ENCODE measurements at regions not wholly inside any gene's neighbourhood (a gene's known extent, or its start where the extent isn't known, plus 50 kb on each side); places are given as distances from the start of the nearest gene placed in this dataset.

DNA sequence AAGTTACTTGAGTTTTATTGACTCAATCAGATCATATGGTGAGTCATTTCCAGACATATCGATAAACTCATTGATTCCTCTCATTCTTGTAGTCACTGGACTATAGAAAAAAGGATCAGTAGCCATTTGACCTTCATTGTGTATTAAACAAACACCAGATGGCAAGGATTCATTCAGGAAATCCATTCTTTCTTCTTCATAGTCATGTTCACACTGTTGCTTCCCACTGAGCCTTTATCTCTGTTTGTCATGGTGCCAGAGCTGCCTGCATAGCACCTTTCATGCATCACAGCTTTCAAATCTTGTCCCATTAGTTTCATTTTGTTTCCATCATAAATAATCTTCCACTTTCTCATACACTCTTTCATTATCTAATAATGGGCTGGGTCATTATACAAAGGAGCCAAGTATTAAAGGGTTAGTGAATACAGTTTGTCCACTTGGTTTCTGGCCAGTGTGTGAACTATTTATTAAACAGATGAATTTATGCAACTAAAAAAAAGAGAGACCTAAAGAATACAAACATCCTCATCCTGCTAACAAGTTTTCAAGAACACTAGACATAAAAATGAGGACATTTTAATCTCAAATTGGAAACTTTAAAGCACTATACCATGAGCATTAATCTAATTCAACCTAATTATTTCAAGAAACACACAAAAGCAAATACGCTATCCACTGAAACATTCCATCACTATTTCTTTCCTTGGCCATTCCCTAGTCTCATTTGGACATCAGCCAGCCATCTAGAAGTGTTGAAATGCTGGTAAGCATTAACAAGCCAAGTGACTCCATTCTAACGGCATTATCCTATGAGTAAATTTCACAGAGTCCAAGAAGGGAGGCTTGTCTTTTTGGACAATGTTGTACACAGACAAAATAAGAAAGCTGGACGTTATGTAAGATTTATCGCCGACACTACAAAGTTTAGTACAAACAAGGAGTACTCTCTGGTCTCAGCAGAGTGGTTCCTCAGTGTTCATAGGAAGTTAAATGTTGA lies 476.5 kb downstream of the FOXG1 start:
- no peaks in the 10 kb centered on the region for H3K27me3 Mint-ChIP-seq (ENCODE audit: low read depth)
- no peaks in the 10 kb centered on the region for H3K36me3 Mint-ChIP-seq (ENCODE audit: low read depth)
- H3K4me1 Mint-ChIP-seq (ENCODE audit: low read depth): no peaks in the 10 kb centered on the region
- no peak overlapping the region for H3K27ac Mint-ChIP-seq
- peaks cover 26% of the 10 kb centered on the region for H3K9me3 Mint-ChIP-seq
- H3K4me3 Mint-ChIP-seq: no peak overlapping the region

DNA sequence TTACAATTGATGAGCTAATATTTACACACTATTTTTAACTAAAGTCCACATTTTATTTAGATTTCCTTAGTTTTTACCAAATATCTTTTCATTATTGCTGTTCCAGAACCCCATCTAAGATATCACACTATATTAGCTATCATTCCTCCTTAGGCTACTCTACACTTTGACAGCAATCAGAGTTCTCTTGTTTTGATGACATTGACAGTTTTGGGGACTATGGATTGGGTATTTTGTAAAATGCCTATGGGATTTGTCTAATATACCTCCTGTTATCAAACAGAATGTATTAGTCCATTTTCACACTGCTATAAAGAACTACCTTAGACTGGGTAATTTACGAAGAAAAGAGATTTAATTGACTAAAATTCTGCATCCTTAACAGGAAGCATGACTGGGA lies 489.1 kb downstream of the FOXG1 start:
- Mint-ChIP-seq H3K4me1 (ENCODE audit: low read depth) (no peaks in the 10 kb centered on the region), H3K36me3 (ENCODE audit: low read depth) (no peaks in the 10 kb centered on the region), H3K9me3 (peaks cover 31% of the 10 kb centered on the region), H3K27me3 (ENCODE audit: low read depth) (no peaks in the 10 kb centered on the region), H3K4me3 (no peak overlapping the region), H3K27ac (no peak overlapping the region)

DNA sequence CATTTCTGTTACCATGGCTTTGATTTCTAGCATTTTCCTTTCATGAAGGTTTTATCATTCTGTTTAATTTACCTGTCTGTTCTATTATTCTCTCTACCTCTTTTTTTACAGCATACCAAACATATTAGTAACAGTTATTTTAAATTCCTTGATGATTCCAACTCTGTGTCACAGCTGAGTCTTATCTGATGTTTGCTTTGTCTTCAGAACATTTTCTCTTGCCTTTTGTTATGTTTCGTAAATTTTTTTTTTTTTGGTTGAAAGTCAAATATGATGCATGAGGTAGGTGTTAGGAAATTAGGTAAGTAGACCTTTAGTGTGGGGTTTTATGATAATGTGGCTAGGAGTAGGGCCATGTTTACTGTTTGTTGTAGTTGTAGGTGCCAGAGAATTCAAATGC lies 496.4 kb downstream of the FOXG1 start:
- H3K27ac Mint-ChIP-seq: no peak overlapping the region
- H3K4me3 Mint-ChIP-seq: no peak overlapping the region
- peaks cover 41% of the 10 kb centered on the region for H3K9me3 Mint-ChIP-seq

DNA sequence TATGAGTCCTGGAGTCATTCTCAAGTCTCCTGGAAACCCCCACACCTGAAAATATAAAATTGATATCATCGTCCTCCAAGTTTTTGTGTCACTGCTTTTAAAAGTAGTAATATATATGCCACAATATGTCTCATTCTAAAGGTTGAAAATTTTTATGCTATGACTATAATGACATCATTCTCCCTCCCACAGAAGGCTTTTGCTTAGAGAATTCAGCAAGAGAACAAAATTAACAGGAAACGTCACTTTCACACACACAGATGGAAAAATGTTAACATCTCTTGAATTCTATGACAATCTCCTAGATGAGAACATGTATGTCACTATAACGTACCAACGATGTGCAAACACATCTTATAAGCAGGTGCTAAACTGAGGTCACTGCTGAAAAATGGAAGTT lies 498.3 kb downstream of the FOXG1 start:
- Mint-ChIP-seq H3K27me3 (ENCODE audit: low read depth) (no peaks in the 10 kb centered on the region), H3K9me3 (peaks cover 41% of the 10 kb centered on the region), H3K27ac (no peak overlapping the region), H3K36me3 (ENCODE audit: low read depth) (no peaks in the 10 kb centered on the region), H3K4me1 (ENCODE audit: low read depth) (no peaks in the 10 kb centered on the region), H3K4me3 (no peak overlapping the region)

More for the DNA sequence above, 496.4 kb downstream of the FOXG1 start:
- H3K36me3 Mint-ChIP-seq (ENCODE audit: low read depth): no peaks in the 10 kb centered on the region
- H3K4me1 Mint-ChIP-seq (ENCODE audit: low read depth): no peaks in the 10 kb centered on the region
- H3K27me3 Mint-ChIP-seq (ENCODE audit: low read depth): no peaks in the 10 kb centered on the region

DNA sequence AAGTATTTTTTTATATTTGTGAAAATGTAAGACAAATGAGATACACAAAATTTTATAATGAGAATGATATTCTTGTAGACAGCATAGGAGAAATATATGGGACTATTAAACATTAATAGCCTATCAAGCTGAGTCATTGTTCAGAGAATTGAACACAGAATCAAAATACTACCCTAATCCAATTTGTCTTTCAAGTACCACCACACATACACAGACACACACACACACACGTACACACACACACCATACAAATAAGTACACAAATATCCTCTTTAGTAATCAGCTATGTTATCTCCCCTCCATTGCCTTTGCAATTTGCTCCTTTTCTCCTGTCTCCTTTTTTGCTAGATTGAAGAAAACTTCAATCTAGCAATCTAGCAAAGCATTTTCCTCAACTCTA lies 499.3 kb downstream of the FOXG1 start:
- H3K27me3 Mint-ChIP-seq (ENCODE audit: low read depth): no peaks in the 10 kb centered on the region
- no peak overlapping the region for H3K4me3 Mint-ChIP-seq
- no peaks in the 10 kb centered on the region for H3K4me1 Mint-ChIP-seq (ENCODE audit: low read depth)
- peaks cover 38% of the 10 kb centered on the region for H3K9me3 Mint-ChIP-seq
- H3K27ac Mint-ChIP-seq: no peak overlapping the region
- no peaks in the 10 kb centered on the region for H3K36me3 Mint-ChIP-seq (ENCODE audit: low read depth)

DNA sequence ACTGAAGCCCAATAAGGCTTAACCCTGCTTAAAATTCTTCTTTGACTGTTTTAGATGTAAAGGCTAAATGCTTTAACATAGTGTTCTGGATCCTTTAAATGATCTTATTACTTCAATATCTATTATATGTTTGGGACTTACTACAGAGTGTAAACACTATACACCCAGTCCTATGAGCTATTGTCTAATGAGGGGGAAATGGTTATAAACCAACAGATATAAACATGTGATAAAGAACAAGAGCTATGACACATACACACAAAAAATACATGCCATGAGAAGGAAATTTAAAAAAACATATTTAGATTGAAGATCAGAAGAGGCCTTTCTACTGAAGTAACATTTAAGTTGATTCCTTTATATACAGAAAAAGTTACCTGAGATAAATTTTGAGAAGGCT lies 505.1 kb downstream of the FOXG1 start:
- Mint-ChIP-seq H3K4me1 (ENCODE audit: low read depth) (no peaks in the 10 kb centered on the region), H3K9me3 (peaks cover 21% of the 10 kb centered on the region), H3K36me3 (ENCODE audit: low read depth) (no peaks in the 10 kb centered on the region)

DNA sequence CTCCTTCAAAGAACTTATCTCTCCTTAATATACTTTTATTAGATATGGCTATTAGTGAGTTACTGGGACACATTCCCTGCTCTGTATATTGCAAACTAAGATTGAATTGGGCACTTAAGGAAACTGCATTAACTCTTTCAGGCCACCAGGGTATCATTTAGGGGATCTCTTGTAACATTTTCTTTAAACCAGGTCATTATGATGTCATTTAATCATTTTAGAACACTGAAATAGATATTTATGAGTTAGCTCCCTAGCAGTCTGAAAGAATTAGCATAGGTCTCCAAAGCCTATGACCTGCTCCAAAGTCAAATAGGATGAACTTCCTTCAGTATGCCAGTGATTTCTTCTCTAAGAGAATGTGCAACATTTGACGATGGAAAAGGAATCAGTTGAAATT lies 506.9 kb downstream of the FOXG1 start:
- no peak overlapping the region for H3K4me3 Mint-ChIP-seq
- H3K27ac Mint-ChIP-seq: no peak overlapping the region
- no peaks in the 10 kb centered on the region for H3K4me1 Mint-ChIP-seq (ENCODE audit: low read depth)
- peaks cover 14% of the 10 kb centered on the region for H3K9me3 Mint-ChIP-seq
- H3K27me3 Mint-ChIP-seq (ENCODE audit: low read depth): no peaks in the 10 kb centered on the region
- no peaks in the 10 kb centered on the region for H3K36me3 Mint-ChIP-seq (ENCODE audit: low read depth)

More for the DNA sequence above, 505.1 kb downstream of the FOXG1 start:
- Mint-ChIP-seq H3K27me3 (ENCODE audit: low read depth) (no peaks in the 10 kb centered on the region), H3K27ac (no peak overlapping the region), H3K4me3 (no peak overlapping the region)

DNA sequence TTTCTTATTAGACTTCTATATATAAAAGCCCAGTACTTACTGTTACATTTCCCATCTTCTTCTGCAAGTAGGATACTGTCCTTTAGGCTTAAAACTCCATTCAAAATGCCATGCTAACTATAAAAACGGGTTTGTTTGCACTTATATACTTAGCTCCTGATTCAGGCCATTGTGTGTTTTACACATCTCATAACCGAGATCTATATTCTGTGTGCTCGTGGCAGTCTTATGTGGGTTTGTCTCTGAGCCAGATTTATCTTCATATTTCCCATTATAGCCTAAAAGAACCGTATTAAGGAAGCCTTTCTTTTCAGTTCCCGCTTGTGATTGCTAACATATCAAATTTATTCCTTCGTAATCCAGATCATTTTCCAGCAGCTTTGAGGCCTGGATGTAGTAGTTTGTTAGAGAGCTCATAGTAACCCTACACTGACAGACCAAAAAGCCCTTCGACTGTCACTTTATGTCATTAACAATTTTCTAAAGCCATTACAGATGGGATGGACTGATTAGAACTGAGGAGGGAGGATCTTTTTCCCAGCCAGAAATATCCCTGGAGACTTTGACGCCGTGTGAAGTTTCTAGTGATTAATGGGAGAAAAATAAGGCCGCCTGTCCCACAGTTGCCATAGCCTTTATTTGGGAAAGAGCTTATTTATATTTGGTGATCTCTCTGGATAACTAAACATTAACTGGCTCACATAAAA lies 508.5 kb downstream of the FOXG1 start:
- Mint-ChIP-seq H3K27me3 (ENCODE audit: low read depth) (no peaks in the 10 kb centered on the region), H3K9me3 (peaks cover 19% of the 10 kb centered on the region), H3K27ac (no peak overlapping the region), H3K4me1 (ENCODE audit: low read depth) (no peaks in the 10 kb centered on the region), H3K4me3 (no peak overlapping the region), H3K36me3 (ENCODE audit: low read depth) (no peaks in the 10 kb centered on the region)

DNA sequence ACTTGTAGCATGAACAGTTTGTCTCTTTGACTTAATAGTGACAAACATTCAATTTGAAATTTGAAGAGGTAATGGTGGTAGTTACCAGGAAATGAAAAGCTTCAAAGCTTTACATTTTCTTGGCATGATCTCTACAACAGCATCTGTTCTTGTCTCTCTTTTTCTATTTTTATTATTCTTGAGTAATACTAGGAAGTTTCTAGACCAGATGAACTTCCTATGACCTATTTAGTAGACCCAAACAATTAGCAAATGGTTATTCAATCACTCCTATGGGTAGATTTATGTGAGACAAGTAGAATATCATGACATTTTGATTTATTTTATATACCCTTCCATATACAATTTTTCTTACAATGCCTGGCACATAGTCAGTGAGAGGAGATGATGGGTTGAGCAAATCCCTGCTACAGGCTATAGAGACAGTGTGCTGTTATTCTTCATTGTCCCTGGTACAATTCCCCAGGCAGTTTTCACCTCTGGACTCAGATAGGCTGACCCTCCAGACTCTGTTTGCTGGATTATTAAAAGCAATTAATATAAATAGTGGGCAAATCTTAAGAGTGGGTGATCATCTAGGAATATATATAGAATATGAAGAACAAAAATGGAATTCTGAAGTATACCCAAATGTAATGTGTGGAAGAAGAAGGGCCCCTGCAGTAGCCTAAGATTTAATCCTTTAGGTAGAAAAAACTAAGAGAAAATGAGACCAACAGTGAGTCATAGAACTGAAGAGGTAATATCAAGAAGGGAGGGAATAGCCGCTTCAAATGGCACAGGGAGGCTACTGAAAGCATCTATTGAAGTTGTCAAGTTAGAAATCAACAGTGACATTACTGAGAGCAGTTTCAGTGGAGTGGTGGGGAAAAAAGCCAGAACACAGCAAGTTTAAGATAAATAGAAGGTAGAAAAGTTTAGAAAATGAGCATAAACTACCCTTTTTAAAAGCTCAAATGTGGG lies 512.0 kb downstream of the FOXG1 start:
- Mint-ChIP-seq H3K27me3 (ENCODE audit: low read depth) (no peaks in the 10 kb centered on the region), H3K4me3 (no peak overlapping the region), H3K27ac (no peak overlapping the region), H3K9me3 (peaks cover 19% of the 10 kb centered on the region), H3K36me3 (ENCODE audit: low read depth) (no peaks in the 10 kb centered on the region), H3K4me1 (ENCODE audit: low read depth) (no peaks in the 10 kb centered on the region)

DNA sequence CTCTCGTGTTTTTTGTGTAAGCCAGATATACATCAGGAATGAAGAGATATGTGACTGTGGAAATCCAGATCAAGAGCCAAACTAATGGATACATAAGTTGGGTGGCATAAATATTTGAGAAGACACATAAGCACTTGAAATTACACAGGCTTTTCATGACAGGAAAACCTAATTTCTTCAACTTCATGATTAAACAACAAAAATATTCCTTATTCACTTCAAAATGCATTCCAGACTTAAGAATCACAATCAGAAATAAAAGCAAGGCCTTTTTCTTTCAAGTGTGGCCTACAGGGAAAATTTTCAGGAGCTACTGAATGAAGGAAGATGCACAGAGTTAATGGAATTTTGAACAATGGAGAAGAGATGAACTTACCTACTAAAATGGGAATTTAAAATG lies 515.6 kb downstream of the FOXG1 start:
- no peak overlapping the region for H3K27ac Mint-ChIP-seq
- H3K27me3 Mint-ChIP-seq (ENCODE audit: low read depth): no peaks in the 10 kb centered on the region
- H3K4me3 Mint-ChIP-seq: no peak overlapping the region
- H3K4me1 Mint-ChIP-seq (ENCODE audit: low read depth): no peaks in the 10 kb centered on the region
- no peaks in the 10 kb centered on the region for H3K36me3 Mint-ChIP-seq (ENCODE audit: low read depth)
- H3K9me3 Mint-ChIP-seq: peaks cover 19% of the 10 kb centered on the region

DNA sequence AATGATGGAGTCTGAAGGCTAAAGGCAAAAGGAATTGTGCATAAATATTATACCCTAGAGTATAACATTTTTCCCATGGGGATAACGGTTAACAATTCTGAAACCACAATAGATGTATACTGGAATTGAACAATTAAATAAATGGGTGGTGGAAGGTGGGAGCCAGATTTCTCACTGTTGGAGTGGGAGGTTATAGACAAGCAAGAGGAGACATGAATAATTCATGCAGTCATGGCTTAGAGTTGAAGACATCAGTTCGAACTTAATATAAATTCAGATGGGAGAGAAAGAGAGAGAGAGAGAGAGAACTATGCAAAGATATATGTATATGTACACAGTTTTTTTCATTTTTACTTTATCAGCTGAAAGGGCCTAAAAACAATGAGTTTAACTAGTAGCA lies 523.9 kb downstream of the FOXG1 start:
- Mint-ChIP-seq H3K9me3 (peaks cover 47% of the 10 kb centered on the region), H3K27ac (no peak overlapping the region), H3K4me3 (no peak overlapping the region)

DNA sequence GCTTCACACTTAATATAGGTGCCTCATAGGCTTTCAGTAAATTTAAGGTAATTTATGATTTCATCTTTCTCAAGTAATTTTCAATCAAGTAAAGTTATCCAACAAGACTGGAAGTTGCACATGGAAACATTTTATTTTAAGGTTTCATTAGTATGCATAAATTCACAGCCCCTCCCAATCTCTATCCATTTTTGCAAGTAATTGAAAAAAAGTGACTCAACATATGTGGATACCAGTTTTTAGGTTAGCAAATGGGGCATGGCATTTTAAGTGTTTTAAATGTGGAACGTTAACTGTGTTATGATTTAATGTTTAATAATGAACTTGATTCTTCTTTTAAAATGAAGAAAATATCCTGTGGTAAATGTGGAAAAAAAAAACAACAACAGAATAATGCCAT lies 532.8 kb downstream of the FOXG1 start:
- Mint-ChIP-seq H3K36me3 (ENCODE audit: low read depth) (no peaks in the 10 kb centered on the region), H3K4me1 (ENCODE audit: low read depth) (no peaks in the 10 kb centered on the region), H3K27ac (no peak overlapping the region), H3K9me3 (peaks cover 52% of the 10 kb centered on the region), H3K27me3 (ENCODE audit: low read depth) (no peaks in the 10 kb centered on the region), H3K4me3 (no peak overlapping the region)

More for the DNA sequence above, 523.9 kb downstream of the FOXG1 start:
- no peaks in the 10 kb centered on the region for H3K4me1 Mint-ChIP-seq (ENCODE audit: low read depth)
- no peaks in the 10 kb centered on the region for H3K36me3 Mint-ChIP-seq (ENCODE audit: low read depth)
- H3K27me3 Mint-ChIP-seq (ENCODE audit: low read depth): no peaks in the 10 kb centered on the region

DNA sequence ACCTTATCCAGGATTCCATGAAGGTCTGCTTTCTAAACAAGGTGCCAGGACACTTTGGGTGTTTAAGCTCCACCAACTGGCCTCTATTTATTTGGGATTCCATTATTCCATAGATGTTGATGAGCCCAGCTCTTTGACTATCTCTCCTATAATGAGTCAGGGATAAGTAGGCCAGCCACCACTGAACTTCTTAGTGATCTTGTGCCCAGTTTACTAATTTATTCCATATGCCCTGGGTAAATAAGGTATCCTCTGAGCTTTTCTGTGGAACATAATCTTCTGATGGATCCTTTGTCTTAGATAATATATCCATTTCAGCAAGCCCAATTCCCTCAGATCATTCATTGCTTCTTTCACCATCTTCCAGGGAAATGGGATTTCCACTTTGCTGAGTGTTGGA lies 535.0 kb downstream of the FOXG1 start:
- H3K27ac Mint-ChIP-seq: no peak overlapping the region
- H3K36me3 Mint-ChIP-seq (ENCODE audit: low read depth): no peaks in the 10 kb centered on the region
- H3K27me3 Mint-ChIP-seq (ENCODE audit: low read depth): no peaks in the 10 kb centered on the region
- no peaks in the 10 kb centered on the region for H3K4me1 Mint-ChIP-seq (ENCODE audit: low read depth)
- peaks cover 47% of the 10 kb centered on the region for H3K9me3 Mint-ChIP-seq
- H3K4me3 Mint-ChIP-seq: no peak overlapping the region

DNA sequence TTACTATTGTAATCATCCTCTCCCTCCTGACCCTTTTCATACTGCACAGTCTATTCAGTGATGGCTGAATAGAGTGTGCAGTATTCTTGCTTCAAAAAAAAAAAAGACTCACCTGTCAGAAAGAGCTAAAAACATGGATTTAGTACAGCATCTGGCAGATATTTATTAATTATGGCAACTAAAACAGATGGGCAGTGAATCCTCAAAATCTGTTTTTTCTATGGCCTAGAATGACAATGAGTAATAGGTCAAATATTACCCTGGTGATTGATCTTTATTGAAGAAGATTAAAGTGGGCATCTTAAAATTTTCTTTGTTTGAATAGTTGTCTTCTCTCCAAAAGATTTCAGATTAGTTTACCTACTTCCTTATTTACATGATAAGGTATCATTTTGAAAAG lies 543.6 kb downstream of the FOXG1 start:
- no peaks in the 10 kb centered on the region for H3K27me3 Mint-ChIP-seq (ENCODE audit: low read depth)
- H3K4me3 Mint-ChIP-seq: no peak overlapping the region
- H3K27ac Mint-ChIP-seq: no peak overlapping the region
- H3K36me3 Mint-ChIP-seq (ENCODE audit: low read depth): no peaks in the 10 kb centered on the region
- H3K4me1 Mint-ChIP-seq (ENCODE audit: low read depth): no peaks in the 10 kb centered on the region
- H3K9me3 Mint-ChIP-seq: peaks cover 9% of the 10 kb centered on the region
